SKM-1 (cell line): ENCODE measurements at regions not wholly inside any gene's neighbourhood (a gene's known extent, or its start where the extent isn't known, plus 50 kb on each side); places are given as distances from the start of the nearest gene placed in this dataset.

Experiments used
- DNase-seq: peaks from one replicate; lab custom pipeline; 2025; ENCODE audit not compliant: unreplicated experiment; lab: John Stamatoyannopoulos, UW

DNA sequence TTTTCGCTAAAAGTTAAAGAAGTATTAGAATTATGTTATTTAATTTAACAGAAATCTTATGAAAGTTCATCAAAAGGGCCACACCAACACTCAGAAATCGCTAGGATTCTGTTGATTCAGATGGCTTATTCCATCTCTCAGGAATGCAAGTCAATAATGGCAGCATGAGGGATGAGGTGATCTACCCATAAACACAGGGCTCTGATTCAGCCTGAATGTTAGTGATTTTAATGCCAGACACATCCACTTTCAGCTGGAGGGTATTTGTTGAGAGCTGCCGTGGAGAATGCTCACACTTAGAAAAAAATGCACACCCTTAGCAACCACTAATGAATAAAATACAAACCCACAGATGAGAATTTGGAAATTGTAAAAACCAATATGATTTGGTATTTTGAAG, 173.3 kb upstream of the ERBB4 start:
- no peak for DNase-seq

DNA sequence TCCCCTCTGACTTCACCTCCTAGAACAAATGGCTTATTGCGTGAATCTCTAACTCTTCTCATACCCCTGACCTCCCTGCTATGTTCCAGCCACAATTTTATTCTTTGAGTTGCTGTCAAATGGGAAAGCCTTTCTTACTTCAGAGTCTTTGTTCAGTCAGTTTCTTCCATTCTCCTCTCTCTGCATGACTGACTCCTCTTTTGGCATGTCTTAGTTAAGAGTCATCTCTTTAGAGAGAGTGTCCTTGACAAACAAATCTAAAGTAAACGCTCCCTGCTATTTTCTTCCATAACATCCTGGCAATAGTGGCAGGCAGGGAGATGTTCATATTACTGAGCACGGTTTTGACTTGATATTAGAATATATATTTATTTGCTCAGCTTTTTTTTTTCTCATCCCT, 170.7 kb upstream of the ERBB4 start:
- DNase-seq, result no peak

DNA sequence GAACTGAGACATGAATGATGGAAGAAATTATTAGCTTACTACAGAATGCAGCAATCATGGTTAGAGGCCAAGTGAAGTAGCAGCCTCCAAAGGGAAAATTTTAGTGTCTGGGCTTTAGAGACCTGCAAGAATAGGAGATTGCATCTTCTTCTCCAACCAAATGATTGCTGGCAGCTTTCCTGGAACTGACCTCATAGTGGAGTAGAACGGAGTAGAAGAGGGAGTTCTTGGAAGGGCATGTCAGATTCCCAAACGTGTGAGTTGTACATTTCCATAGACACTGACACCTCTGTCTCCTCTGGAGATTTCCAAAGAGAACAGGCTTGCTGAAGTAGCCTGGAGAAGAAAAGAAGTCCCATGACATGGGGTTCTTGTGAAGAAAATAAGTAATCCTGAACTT, 169.8 kb upstream of the ERBB4 start:
- DNase-seq, result no peak

DNA sequence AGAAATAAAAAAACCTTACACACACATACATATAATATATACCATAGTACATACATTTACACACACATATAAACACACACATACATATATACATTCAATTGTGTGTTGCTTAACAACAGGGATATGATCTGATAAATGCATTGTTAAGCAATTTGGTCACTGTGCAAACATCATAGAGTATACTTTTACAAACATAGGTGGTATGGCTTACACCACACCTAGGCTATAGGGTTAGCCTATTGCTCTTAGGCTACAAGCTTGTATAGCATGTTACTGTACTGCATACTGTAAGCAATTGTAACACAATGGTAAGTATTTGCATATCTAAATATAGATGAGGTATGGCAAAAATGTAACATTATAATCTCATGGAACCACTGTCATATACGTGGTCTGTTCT, 156.8 kb upstream of the ERBB4 start:
- no peak for DNase-seq

DNA sequence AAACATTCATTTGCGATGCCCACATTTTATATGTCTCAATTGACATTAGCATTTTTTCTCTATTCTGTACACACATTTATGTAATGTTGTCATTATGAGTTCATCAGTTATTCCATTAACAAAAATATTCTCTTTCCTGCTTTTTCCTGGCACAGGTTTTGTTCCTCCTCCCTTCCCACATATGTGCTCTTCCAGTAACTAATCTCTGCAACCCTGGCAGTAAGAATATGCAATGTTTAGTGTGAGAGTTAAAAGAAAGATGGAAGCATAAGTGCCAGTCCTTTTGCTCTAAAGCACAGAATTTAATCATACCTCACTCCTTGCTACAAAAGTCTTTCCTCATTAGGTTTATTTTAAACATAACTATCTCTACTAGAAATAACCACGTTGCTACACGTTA, 155.8 kb upstream of the ERBB4 start:
- DNase-seq, result no peak

DNA sequence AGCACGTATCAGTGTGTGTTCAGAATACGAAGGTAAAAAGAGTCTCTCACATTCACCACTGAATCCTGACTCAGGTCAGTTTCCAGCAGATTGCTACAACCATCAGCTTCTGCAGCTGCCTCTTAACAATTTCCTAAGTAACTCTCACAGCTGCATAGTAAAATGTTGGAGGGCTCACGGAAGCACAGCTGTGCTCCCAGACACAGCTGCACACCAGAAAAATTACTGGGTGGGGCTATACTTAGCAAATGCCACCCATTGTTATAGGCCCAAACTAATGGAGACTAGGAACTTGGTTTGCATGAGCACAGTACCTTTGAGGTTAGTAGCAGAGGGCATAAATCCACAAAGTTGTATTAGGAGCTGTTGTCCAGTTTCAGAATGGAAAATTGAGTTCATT, 153.9 kb upstream of the ERBB4 start:
- DNase-seq, result no peak

DNA sequence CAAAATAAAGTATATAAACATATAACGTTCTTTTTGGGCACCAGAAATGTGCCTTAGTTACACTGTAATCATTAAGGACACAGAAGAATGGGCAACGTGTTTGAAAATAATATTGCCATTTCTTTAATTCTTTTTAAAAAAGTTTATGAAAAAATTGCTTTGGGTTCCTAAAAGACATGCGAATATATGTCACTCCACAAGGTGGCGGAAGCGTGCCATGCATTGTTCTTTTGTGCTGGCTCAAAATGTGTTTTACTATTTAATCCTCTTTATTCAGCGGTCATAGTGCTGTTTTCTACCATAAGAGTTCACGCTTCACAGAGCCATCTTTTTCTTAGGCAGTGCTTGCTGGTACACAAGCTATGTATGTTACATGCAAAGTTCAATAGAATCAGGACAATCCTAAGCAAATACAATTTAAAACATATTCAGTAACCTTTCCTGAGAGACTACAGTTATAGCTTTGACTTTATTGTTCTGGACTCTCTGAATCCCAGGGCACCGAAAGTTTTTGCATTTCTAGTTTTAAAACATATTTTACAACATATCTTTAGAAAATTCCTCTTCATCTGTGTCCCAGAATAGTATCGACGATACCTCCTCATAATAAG, 147.8 kb upstream of the ERBB4 start:
- no peak for DNase-seq

DNA sequence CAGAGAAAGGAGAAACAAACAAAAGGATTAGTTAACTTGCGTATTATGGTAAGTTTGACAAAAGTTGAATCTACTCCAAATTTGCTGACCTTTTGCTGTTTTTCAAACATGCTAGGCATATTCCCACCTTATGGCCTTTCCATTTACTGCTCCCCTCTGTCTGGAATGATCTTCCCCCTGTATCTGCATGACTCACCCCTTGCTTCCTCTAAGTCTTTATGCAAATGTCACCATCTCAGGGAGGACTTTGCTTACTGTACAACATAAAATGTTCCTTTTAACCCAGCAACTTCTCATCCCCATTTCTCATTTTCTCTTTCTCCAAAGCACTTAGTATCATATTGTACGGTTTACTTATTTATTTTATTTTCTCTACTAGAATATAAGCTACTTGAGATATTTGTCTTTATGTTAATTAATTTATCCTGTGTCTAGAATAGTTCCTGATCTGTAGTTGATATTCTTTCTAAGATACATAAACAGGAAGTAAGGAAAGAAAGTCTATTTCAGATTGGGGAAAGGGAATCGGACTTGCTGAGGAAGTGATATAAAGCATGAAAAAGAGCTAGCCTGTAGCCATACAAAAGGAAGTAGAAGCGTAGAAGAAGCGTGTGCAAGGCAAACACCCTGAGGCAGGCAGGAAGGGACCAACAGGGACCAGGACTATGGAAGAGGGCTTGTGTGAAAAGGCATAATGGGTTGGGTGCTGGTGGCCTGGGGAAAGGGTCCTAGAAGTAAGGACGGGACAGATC, 144.9 kb upstream of the ERBB4 start:
- DNase-seq, result no peak

DNA sequence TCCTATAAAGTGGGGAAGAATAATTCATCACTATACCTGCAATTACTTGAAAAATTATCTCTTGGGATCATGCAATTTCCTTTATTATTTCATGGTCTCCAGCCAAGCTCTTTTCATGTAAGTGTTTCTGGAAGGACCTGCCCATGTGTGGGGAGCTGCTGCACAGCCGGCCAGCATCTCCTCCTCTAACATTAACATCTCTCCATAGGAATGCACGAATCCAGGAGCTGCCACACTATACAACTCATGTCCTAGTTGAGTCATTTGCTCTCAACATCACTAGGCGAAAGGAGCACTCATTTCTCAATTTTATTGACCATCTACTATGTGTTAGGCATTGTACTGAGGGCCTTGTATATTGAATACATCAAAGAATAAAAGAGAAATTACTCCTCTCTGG, 144.3 kb upstream of the ERBB4 start:
- DNase-seq, result no peak

DNA sequence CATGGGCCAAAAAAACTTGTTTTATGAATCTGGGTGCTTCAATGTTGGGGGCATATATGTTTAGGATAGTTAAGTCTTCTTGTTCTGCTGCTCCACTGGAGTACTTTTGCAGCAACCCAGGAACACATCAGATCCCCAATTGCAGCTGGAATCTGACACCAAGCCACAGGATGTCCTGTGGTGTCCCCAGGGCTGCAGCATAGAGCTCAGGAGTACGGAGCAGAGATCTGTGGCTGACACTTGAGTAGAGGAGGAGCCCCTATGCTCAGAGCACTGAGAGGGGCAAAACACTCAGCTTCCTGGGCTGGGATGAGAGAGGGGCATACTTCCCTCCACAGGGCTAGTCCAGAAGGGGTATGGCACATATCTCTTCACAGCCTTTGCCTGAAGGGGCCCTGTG, 138.9 kb upstream of the ERBB4 start:
- DNase-seq, result no peak

DNA sequence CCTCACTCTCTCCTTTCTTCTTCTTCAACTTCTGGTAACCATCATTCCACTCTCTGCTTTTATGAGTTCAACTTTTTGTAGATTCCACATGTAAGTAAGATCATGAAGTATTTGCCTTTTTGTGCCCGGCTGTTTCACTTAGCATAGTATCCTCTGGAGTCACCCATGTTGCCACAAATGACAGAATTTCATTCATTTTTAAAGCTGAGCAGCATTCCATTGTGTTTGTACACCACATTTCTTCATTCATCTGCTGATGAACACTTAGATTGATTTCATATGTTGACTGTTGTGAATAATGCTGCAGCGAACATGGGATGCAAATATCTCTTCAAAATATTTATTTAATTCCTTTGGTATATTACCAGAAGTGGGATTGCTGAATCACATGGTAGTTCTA, 133.6 kb upstream of the ERBB4 start:
- DNase-seq, result no peak

DNA sequence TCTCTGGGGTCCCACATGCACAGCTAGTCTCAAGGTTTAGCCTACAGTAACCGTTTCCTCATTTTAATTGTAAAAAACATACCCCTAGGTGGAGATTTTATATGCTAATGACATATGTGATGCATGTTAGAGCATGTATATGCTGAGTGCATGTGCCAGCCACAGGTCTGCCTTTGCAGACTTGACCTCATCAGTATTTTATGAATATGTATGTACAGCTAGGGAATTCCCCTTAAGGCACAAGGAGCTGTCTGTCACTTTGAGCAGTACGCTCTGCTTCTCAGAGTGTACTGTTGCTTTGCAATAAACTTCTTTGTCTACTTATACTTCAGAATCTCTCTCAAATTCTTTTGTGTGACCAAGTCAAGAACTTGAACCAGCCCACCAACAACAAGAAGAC, 131.2 kb upstream of the ERBB4 start:
- no peak for DNase-seq

DNA sequence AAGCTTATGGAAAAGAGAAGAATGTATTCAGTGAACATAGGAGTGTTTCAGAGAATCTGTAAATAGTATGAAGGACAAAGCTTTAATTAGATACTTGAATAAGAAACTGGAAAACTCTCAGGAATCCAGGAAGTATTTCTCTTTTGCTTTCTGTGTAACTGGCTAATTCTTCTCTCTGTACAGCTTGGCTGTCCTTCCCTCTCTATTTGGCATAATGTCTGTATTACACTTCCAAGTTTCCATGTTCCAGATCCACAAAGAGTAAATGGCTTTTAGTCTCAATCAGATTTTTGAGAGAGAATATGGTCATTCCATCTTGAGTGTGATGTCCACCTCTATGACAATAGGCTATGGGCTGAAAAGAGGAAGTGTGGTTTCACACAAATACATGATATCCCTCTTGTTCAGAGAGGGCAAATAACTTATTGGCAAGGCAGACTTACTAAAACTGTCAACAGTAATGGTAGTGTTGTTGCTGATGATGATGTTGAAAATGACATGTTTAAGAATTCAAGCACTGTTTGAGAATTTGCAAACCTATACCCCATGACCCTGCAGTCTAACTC, 129.2 kb upstream of the ERBB4 start:
- DNase-seq, result no peak

DNA sequence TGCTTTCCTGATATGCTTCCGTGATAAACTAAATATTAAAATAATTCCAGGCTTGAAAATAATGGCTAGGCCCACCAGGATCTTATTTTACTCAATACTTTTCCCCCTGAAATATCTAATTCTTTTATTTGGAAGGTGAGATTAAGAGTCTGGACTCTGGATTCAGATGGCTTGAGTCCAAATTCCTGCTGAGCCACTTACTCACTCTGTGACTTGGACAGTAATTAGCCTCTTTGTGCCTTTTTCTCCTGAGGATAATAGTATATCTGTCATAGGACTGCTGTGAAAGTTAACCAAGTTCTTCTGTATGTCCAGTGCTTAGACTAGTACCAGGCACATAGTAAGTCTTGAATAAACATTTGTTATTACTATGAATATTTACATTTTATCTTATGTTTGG, 127.3 kb upstream of the ERBB4 start:
- DNase-seq, result no peak

DNA sequence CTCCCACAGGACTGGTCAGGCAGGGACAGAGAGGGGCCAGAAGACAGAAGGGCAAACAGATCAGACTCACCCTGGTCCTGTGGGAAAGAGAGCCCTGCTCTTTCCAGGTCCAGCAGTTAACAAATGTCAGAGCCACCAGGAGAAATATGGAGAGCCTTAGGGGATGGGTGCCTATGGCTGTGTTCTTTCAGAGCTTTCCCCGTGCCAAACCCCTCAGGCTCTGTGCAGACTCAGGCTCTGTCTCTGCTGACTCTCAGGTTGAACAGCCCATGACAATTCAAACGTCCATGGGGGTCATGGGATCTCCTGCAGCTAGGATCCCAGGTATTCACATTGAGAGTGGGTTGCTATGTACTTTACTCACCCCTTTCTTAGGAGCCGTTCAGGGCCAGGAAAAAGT, 120.8 kb upstream of the ERBB4 start:
- no peak for DNase-seq

DNA sequence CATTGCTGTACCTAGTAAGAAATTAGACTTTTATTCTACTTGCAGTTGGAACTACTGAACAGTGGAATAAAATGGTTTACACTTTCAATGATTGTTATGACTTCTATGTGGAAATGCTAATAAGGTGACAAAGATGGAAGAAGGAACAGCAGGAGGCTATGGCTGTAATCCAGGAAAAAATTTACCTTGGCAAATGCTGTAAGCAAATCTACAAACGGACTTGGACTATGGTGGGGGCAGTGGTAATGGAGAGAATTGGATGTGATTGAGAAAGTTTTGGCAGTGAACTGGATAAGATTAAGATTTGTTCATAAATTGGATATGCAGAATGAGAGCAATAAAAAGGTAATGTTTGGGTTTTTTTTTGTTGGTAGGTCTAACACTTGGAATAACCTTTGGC, 111.0 kb upstream of the ERBB4 start:
- DNase-seq, result no peak

DNA sequence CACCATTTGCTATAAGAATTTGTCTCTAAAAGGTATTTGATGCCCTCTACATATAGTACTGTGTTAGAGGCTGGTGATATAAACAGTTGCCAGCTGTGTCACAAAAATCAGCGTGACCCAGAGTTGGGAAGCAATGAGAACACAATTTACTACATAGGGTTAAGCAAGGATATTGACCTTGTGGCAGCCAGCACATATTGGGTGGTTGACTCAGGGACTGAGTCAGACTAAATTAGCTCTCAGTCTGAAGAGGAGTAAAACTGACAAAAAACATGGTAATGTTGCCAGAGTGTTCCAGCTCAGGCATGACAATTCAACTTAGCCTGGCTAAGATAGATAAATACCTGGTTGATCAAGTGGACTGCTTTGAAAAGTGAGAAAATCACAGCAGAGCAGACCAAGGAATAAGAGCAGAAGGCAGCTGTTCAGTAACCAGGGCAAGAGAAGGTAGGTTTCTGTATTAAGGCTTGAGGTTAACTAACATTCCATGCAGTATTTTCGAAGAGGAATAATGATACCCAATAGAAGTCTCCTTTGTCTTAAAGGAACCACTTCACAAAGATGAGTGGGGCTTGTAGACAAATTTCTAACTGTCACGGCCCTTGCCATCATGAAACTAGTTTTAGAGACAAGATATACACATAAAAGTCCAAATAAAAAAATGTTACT, 108.2 kb upstream of the ERBB4 start:
- no peak for DNase-seq

DNA sequence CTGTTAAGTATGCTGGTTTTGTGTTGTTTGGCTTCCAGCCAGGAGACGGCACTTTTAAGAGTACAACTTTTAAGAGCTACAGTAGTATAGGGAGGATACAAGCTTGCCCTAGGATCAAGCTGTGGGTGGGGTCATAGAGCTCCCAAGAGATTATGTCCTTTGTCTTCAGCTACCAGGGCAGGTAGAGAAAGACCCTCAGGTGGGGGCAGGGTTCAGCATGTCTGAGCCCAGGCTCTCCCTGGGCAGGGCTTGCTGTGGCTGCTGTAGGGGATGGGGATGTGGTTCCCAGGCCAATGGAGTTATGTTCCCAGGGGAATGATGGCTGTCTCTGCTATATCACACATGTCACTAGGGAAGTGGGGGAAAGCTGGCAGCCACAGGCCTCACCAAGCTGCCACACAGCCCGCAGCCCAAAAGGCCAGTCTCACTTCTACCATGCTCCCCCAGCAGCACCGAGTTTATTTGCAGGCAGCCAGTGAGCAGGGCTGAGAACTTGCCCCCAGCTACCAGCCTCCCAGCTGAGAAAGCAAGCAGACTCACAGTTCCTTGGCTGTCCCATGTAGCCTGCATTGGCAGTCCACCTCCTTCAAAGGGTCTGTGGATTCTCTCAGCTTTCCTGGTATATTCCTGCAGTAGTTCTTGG, 105.7 kb upstream of the ERBB4 start:
- DNase-seq, result no peak

DNA sequence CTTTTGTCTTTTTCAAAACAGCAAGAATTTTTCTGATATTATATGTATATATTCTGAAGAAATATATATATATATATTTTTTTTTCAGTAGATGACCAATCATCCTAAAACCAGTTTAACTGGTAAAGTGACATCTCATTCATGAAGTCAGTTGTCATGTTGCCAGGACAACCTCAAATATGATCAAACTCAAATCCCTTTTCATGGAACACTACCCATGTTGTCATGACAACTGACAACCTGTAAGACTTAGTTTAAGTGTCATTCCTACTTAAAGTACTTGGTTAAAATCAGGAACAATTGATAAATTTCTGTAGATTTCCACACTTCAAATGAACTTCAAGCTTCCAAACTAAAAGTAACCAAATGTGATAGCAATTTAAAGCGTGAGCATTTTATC, 101.8 kb upstream of the ERBB4 start:
- no peak for DNase-seq

DNA sequence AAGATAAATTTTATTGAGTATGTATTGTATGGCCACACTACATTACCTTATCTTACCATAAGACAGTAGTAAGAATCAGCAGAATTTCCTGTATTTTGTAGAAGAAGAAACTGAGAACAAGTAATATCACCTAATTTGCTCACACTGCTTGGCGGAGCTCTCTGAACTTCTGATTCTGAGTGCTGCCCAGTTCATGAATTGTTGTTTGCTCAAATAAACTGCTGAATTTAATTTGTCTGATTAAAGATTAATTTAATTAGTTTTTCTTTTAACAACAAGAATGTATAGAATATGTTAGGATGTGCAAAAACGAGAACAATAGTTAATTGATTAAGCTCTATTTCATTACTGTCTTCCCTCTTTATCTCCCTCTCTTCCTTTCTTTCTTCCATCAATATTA, 100.1 kb upstream of the ERBB4 start:
- DNase-seq, result no peak

DNA sequence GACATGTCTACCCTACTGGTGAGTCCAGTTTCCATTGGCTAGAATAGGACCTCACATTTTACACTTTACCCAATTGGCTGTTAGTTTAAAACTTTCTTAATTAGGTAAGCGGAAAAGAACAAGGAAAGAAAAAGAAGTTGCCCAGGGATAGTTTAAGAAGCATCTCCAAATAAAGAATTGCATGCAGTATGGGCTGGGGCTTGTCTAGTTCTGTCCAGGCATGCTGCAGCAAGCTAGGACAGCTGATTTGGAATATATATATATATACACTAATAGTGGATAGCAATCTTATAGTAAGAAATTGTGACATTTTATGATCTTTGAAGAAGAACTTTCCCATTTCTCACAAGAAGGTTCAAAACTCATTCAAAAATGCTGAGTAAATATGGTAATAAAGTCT, 90.0 kb upstream of the ERBB4 start:
- no peak for DNase-seq
